MM.1S (cell line): ENCODE measurements at regions not wholly inside any gene's neighbourhood (a gene's known extent, or its start where the extent isn't known, plus 50 kb on each side); places are given as distances from the start of the nearest gene placed in this dataset.

ENCODE experiments used
- DNase-seq: peaks from one replicate; pipeline ENCODE4 v3.0.0-alpha.2; 2015
- H2AFZ ChIP-seq: fragments of 300-600 bp; sonication (generic); 2 replicates; pipeline ENCODE4 v1.6.0; 2016; ENCODE audit warnings: antibody characterized with exemption, low read length
- H3F3A ChIP-seq: fragments of 300-600 bp; sonication (generic); 2 replicates; pipeline ENCODE4 v1.6.1; 2016; ENCODE audit warnings: mild to moderate bottlenecking, antibody characterized with exemption, low read length, moderate library complexity, mixed read lengths; ENCODE audit not compliant: insufficient read depth
- H3K27ac ChIP-seq: fragments of 300-600 bp; sonication (generic); 2 replicates; pipeline ENCODE4 v1.5.1; 2016; ENCODE audit warnings: mild to moderate bottlenecking, low read length
- H3K27me3 ChIP-seq: fragments of 300-600 bp; sonication (generic); replicated peaks from 2 replicates; pipeline ENCODE4 v1.6.0; 2016; ENCODE audit warnings: low read length; ENCODE audit not compliant: insufficient read depth
- H3K36me3 ChIP-seq: fragments of 300-600 bp; sonication (generic); replicated peaks from 2 replicates; pipeline ENCODE4 v1.6.1; 2016; ENCODE audit warnings: mild to moderate bottlenecking, low read length, mixed read lengths; ENCODE audit not compliant: insufficient read depth
- H3K4me1 ChIP-seq: fragments of 300-600 bp; sonication (generic); 2 replicates; pipeline ENCODE4 v1.6.1; 2016; ENCODE audit warnings: low read length, mixed read lengths
- H3K4me2 ChIP-seq: fragments of 300-600 bp; sonication (generic); 2 replicates; pipeline ENCODE4 v1.6.0; 2016; ENCODE audit warnings: low read depth, low read length
- H3K4me3 ChIP-seq: fragments of 300-600 bp; sonication (generic); 2 replicates; pipeline ENCODE4 v1.5.1; 2016; ENCODE audit warnings: low read length, mixed read lengths
- H3K79me2 ChIP-seq: fragments of 300-600 bp; sonication (generic); 2 replicates; pipeline ENCODE4 v1.6.1; 2016; ENCODE audit warnings: mixed run types, low read length, mixed read lengths
- H3K9ac ChIP-seq: fragments of 300-600 bp; sonication (generic); 2 replicates; pipeline ENCODE4 v1.6.1; 2016; ENCODE audit warnings: low read length, mixed read lengths
- H3K9me2 ChIP-seq: fragments of 300-600 bp; sonication (generic); replicated peaks from 2 replicates; pipeline ENCODE4 v1.6.1; 2016; ENCODE audit warnings: mild to moderate bottlenecking, low read length, mixed read lengths; ENCODE audit not compliant: insufficient read depth
- H3K9me3 ChIP-seq: fragments of 300-600 bp; sonication (generic); replicated peaks from 2 replicates; pipeline ENCODE4 v1.6.1; 2016; ENCODE audit warnings: mild to moderate bottlenecking, low read length, mixed read lengths; ENCODE audit not compliant: insufficient read depth
- H4K20me1 ChIP-seq: fragments of 300-600 bp; sonication (generic); 2 replicates; pipeline ENCODE4 v1.6.1; 2016; ENCODE audit warnings: mild to moderate bottlenecking, low read length, moderate library complexity, mixed read lengths; ENCODE audit not compliant: insufficient read depth
- CTCF ChIP-seq: fragments of 300-600 bp; sonication (generic); IDR thresholded peaks from 2 replicates; pipeline ENCODE4 v1.5.1; 2016; ENCODE audit warnings: antibody characterized with exemption, low read length, mixed read lengths
- EZH2 ChIP-seq: fragments of 300-600 bp; sonication (generic); optimal IDR thresholded peaks from 2 replicates; pipeline ENCODE3; 2017; ENCODE audit warnings: low read depth, mild to moderate bottlenecking, antibody characterized with exemption, low read length, mixed read lengths
- EZH2phosphoT487 ChIP-seq: fragments of 300-600 bp; sonication (generic); IDR thresholded peaks from 2 replicates; pipeline ENCODE4 v1.6.1; 2018; ENCODE audit warnings: antibody characterized with exemption, low read length

- Histone ChIP-seq H4K20me1 (no peaks in the 10 kb centered on the region), H3K4me3 (no peak overlapping the region), H3K9me3 (no peaks in the 10 kb centered on the region), H3K27ac (no peak overlapping the region), H3K79me2 (no peaks in the 10 kb centered on the region), H3K9me2 (no peaks in the 10 kb centered on the region), H3K27me3 (no peaks in the 10 kb centered on the region), H3K4me1 (no peaks in the 10 kb centered on the region), H3K4me2 (no peak overlapping the region), H3F3A (no peaks in the 10 kb centered on the region), H2AFZ (no peak overlapping the region), H3K9ac (no peak overlapping the region), H3K36me3 (no peaks in the 10 kb centered on the region)
- DNase-seq = no peak
- TF ChIP-seq EZH2 (no peak), EZH2phosphoT487 (no peak)
Measured at GRCh38 chr20:23214903-23215302, 128.8 kb upstream of the CD93 start.

GRCh38 chr20:23212464-23212995 is 126.4 kb upstream of the CD93 start:
- no peak overlapping the region for H3K4me3 ChIP-seq
- TF ChIP-seq CTCF (no peak), EZH2phosphoT487 (no peak), EZH2 (no peak)
- H3K27me3 ChIP-seq = no peaks in the 10 kb centered on the region
- no peaks in the 10 kb centered on the region for H3F3A ChIP-seq
- H3K79me2 ChIP-seq = no peaks in the 10 kb centered on the region
- H3K9ac ChIP-seq = no peak overlapping the region
- no peaks in the 10 kb centered on the region for H3K9me2 ChIP-seq
- H3K4me2 ChIP-seq = no peak overlapping the region
- H3K9me3 ChIP-seq = no peaks in the 10 kb centered on the region
- H3K4me1 ChIP-seq = no peaks in the 10 kb centered on the region
- H4K20me1 ChIP-seq = no peaks in the 10 kb centered on the region
- no peak overlapping the region for H2AFZ ChIP-seq
- no peak for DNase-seq
- H3K36me3 ChIP-seq = no peaks in the 10 kb centered on the region
- no peak overlapping the region for H3K27ac ChIP-seq

GRCh38 chr20:23212011-23212410 is 125.9 kb upstream of the CD93 start:
- no peak overlapping the region for H3K9ac ChIP-seq
- no peak for TF ChIP-seq EZH2phosphoT487
- TF ChIP-seq EZH2 = no peak
- no peak for TF ChIP-seq CTCF
- DNase-seq = no peak

GRCh38 chr20:23211164-23211563 is 125.0 kb upstream of the CD93 start:
- H3K36me3 ChIP-seq = no peaks in the 10 kb centered on the region
- TF ChIP-seq CTCF = no peak
- no peak for TF ChIP-seq EZH2phosphoT487
- no peak for TF ChIP-seq EZH2
- H3K4me2 ChIP-seq = no peak overlapping the region
- no peaks in the 10 kb centered on the region for H3K4me1 ChIP-seq
- no peak overlapping the region for H3K4me3 ChIP-seq
- H3K9me3 ChIP-seq = no peaks in the 10 kb centered on the region
- H3F3A ChIP-seq = no peaks in the 10 kb centered on the region
- H2AFZ ChIP-seq = no peak overlapping the region
- no peaks in the 10 kb centered on the region for H3K79me2 ChIP-seq
- H3K9me2 ChIP-seq = no peaks in the 10 kb centered on the region
- no peak overlapping the region for H3K27ac ChIP-seq
- no peak for DNase-seq
- H3K27me3 ChIP-seq = no peaks in the 10 kb centered on the region
- H3K9ac ChIP-seq = no peak overlapping the region
- H4K20me1 ChIP-seq = no peaks in the 10 kb centered on the region

More at GRCh38 chr20:23212011-23212410, 125.9 kb upstream of the CD93 start:
- no peaks in the 10 kb centered on the region for H3K27me3 ChIP-seq
- H3F3A ChIP-seq = no peaks in the 10 kb centered on the region
- no peaks in the 10 kb centered on the region for H3K36me3 ChIP-seq
- H3K4me3 ChIP-seq = no peak overlapping the region
- H2AFZ ChIP-seq = no peak overlapping the region
- no peaks in the 10 kb centered on the region for H3K79me2 ChIP-seq
- H3K4me2 ChIP-seq = no peak overlapping the region
- no peaks in the 10 kb centered on the region for H4K20me1 ChIP-seq
- H3K4me1 ChIP-seq = no peaks in the 10 kb centered on the region
- no peak overlapping the region for H3K27ac ChIP-seq
- H3K9me2 ChIP-seq = no peaks in the 10 kb centered on the region
- H3K9me3 ChIP-seq = no peaks in the 10 kb centered on the region
